GM13977 (cell line): ENCODE measurements at regions not wholly inside any gene's neighbourhood (a gene's known extent, or its start where the extent isn't known, plus 50 kb on each side); places are given as distances from the start of the nearest gene placed in this dataset.

Experiments used
- DNase-seq: peaks from one replicate; pipeline ENCODE4 v3.0.0; 2012; ENCODE audit warnings: low spot score
- CTCF ChIP-seq: IDR thresholded peaks from 2 replicates; pipeline ENCODE4 v1.5.1; 2012; ENCODE audit warnings: mild to moderate bottlenecking, control low read depth; ENCODE audit not compliant: insufficient read depth; ENCODE audit errors: extremely low read depth, missing control alignments
- in situ Hi-C: fragments of 300-500 bp; cut with MboI; formaldehyde crosslinking; loops from one replicate; pipeline ENCODE4 v1.12.0; 2022; ENCODE audit warnings: low sequenced_read_pairs, low pct_unique_long_range_greater_than_20kb, mixed read lengths, inconsistent platforms; ENCODE audit not compliant: unreplicated experiment

- no peak for TF ChIP-seq CTCF
- DNase-seq, result no peak
- in situ Hi-C loops, result no loop called here
Observed at GRCh38 chr1:87880098-87880760, 551.5 kb downstream of the LMO4 start.

- no peak for DNase-seq
- no peak for TF ChIP-seq CTCF
- in situ Hi-C loops, result no loop called here
Observed at GRCh38 chr1:87880764-87881163, 552.1 kb downstream of the LMO4 start.

GRCh38 chr1:87883906-87884305 is 555.2 kb downstream of the LMO4 start:
- DNase-seq, result no peak
- in situ Hi-C loops, result no loop called here
- no peak for TF ChIP-seq CTCF

GRCh38 chr1:87884581-87884980 is 555.9 kb downstream of the LMO4 start:
- in situ Hi-C loops, result no loop called here
- DNase-seq, result no peak
- TF ChIP-seq CTCF, result no peak

GRCh38 chr1:87885278-87886025 is 556.8 kb downstream of the LMO4 start:
- in situ Hi-C loops, result no loop called here
- no peak for DNase-seq
- no peak for TF ChIP-seq CTCF

GRCh38 chr1:87887100-87887499 is 558.4 kb downstream of the LMO4 start:
- in situ Hi-C loops, result no loop called here
- DNase-seq, result no peak
- TF ChIP-seq CTCF, result no peak
